IPS DF 4.7 (cell line): ENCODE measurements at regions not wholly inside any gene's neighbourhood (a gene's known extent, or its start where the extent isn't known, plus 50 kb on each side); places are given as distances from the start of the nearest gene placed in this dataset.

Experiments
- DNase-seq: peaks from one replicate; pipeline ENCODE4 v3.0.0-alpha.2; 2013; ENCODE audit warnings: low spot score; ENCODE audit errors: extremely low read depth

- DNase-seq: no peak
Measured at GRCh38 chr15:56868170-56868569, 50.3 kb upstream of the TCF12 start.

GRCh38 chr15:56866803-56867202, 51.6 kb upstream of the TCF12 start:
- DNase-seq: no peak

- no peak for DNase-seq
Measured at GRCh38 chr15:56857828-56858227, 60.6 kb upstream of the TCF12 start.

GRCh38 chr15:56856934-56857333, 61.5 kb upstream of the TCF12 start:
- no peak for DNase-seq

GRCh38 chr15:56844892-56845291, 73.6 kb upstream of the TCF12 start:
- DNase-seq: no peak

- DNase-seq: no peak
Measured at GRCh38 chr15:56844471-56844870, 74.0 kb upstream of the TCF12 start.

- DNase-seq: no peak
Measured at GRCh38 chr15:56839641-56840040, 78.8 kb upstream of the TCF12 start.

- DNase-seq: no peak
Measured at GRCh38 chr15:56839099-56839498, 79.3 kb upstream of the TCF12 start.

- DNase-seq: no peak
Measured at GRCh38 chr15:56838085-56838484, 80.4 kb upstream of the TCF12 start.

- no peak for DNase-seq
Measured at GRCh38 chr15:56837273-56837672, 81.2 kb upstream of the TCF12 start.

- no peak for DNase-seq
Measured at GRCh38 chr15:56835718-56836171, 82.7 kb upstream of the TCF12 start.

- no peak for DNase-seq
Measured at GRCh38 chr15:56832125-56832524, 86.3 kb upstream of the TCF12 start.

- no peak for DNase-seq
Measured at GRCh38 chr15:56831467-56832005, 86.9 kb upstream of the TCF12 start.

- DNase-seq: no peak
Measured at GRCh38 chr15:56824175-56824574, 90.9 kb upstream of the ZNF280D start.

- peak; percentile 14 for DNase-seq
Measured at GRCh38 chr15:56821721-56822425, 88.6 kb upstream of the ZNF280D start.

GRCh38 chr15:56820333-56820732, 87.0 kb upstream of the ZNF280D start:
- no peak for DNase-seq

GRCh38 chr15:56817321-56818080, 84.2 kb upstream of the ZNF280D start:
- no peak for DNase-seq

- DNase-seq: no peak
Measured at GRCh38 chr15:56816781-56817180, 83.5 kb upstream of the ZNF280D start.

- DNase-seq: no peak
Measured at GRCh38 chr15:56815247-56815646, 81.9 kb upstream of the ZNF280D start.

- DNase-seq: no peak
Measured at GRCh38 chr15:56814429-56814828, 81.1 kb upstream of the ZNF280D start.

- DNase-seq: no peak
Measured at GRCh38 chr15:56813995-56814394, 80.7 kb upstream of the ZNF280D start.

GRCh38 chr15:56812961-56813360, 79.7 kb upstream of the ZNF280D start:
- no peak for DNase-seq

- no peak for DNase-seq
Measured at GRCh38 chr15:56812221-56812620, 78.9 kb upstream of the ZNF280D start.
